ENCODE measurements at regions not wholly inside any gene's neighbourhood (a gene's known extent, or its start where the extent isn't known, plus 50 kb on each side); places are given as distances from the start of the nearest gene placed in this dataset.
"Not testable (repeated sequence)": the region's sequence is repeated elsewhere in the genome, so short reads cannot be mapped to it uniquely, and the experiment has no call there.

DNA sequence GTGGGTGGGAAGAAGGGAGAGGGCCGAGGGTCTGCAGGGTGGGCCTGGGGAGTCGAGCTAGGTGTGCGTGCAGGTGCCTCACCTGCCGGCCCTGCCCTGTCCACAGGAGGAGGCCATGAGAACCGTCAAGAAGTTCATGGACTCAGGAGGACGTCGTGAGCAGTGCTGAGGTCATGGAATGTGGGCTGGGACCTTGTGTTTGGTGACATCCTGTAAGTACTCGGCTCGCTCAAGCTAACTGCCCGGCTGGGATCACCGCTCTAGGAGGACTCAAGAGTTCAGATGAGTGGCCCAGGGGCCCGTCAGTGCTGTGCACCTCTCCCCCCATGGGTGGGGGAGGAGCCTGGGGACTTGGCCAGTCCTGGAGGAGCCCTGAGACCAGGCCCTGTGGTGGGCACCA lies 4444.0 kb upstream of the TPTE start:
- H3K9me3 ChIP-seq (ENCODE audit: low read length); H3K27me3 ChIP-seq (ENCODE audit: control insufficient read depth in 1 of 2, insufficient read depth in 2 of 2, low read length in 2 of 2); DNase-seq (ENCODE audit: low spot score); H3K4me3 ChIP-seq (replicated peaks in 1 of 3; ENCODE audit: insufficient read depth in 1 of 3, low read depth in 2 of 3, low read length in 3 of 3); H2AFZ ChIP-seq (ENCODE audit: low read length); H3K27ac ChIP-seq (ENCODE audit: extremely low read length, insufficient read depth, low read length); H4K20me1 ChIP-seq (ENCODE audit: insufficient read depth, low read length); H3K36me3 ChIP-seq (replicated peaks in 1 of 2; ENCODE audit: control insufficient read depth in 1 of 2, insufficient read depth in 2 of 2, low read length in 2 of 2); ATAC-seq; POLR2A ChIA-PET; CTCF ChIA-PET (ENCODE audit: low intra/inter-chr PET ratio, low total read pairs); FAIRE-seq; BruUV-seq (replicated peaks); H3K4me1 ChIP-seq (ENCODE audit: insufficient read depth, low read length); H3K4me2 ChIP-seq (ENCODE audit: low read depth, low read length); H3K9ac ChIP-seq (ENCODE audit: insufficient read depth, low read depth, low read length); in situ Hi-C loops (cut with HindIII; ENCODE audit: extremely low pct_ligation_motif_present, low pct_unique_long_range_greater_than_20kb); H3K79me2 ChIP-seq (ENCODE audit: insufficient read depth, low read length); intact Hi-C loops (cut with micrococcal nuclease; ENCODE audit: unreplicated experiment): not testable (repeated sequence)
- no CpG with 5 or more reads among the region's 12 CpGs for WGBS (ENCODE audit: low lambda C conversion rate)

DNA sequence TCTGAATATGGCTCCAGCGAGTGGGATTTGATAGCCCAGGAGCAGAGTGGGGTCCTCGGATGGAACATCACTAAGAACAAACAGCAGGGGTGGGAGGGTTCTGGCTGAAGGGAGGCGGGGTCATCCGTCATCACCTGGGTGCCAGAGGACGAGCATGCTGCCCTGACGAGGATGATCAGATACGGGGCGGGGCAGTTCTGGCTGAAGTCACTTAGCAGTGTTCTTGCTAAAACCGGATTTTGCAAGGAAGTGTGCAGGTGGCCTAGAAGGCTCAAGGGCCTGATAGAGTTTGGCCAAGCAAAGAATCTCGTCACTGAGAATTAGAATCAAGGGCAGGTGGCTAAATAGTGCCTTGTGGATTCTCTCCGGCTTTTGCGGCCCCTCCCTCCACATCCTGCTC lies 4442.5 kb upstream of the TPTE start:
- H4K20me1 ChIP-seq (ENCODE audit: insufficient read depth, low read length); H3K27ac ChIP-seq (ENCODE audit: extremely low read length, insufficient read depth, low read length); FAIRE-seq; H3K4me2 ChIP-seq (ENCODE audit: low read depth, low read length); H3K79me2 ChIP-seq (ENCODE audit: insufficient read depth, low read length); in situ Hi-C loops (cut with HindIII; ENCODE audit: extremely low pct_ligation_motif_present, low pct_unique_long_range_greater_than_20kb); H3K9ac ChIP-seq (ENCODE audit: insufficient read depth, low read depth, low read length); H3K36me3 ChIP-seq (replicated peaks in 1 of 2; ENCODE audit: control insufficient read depth in 1 of 2, insufficient read depth in 2 of 2, low read length in 2 of 2); H2AFZ ChIP-seq (ENCODE audit: low read length); H3K4me3 ChIP-seq (replicated peaks in 1 of 3; ENCODE audit: insufficient read depth in 1 of 3, low read depth in 2 of 3, low read length in 3 of 3); ATAC-seq; H3K4me1 ChIP-seq (ENCODE audit: insufficient read depth, low read length); DNase-seq (ENCODE audit: low spot score); POLR2A ChIA-PET; CTCF ChIA-PET (ENCODE audit: low intra/inter-chr PET ratio, low total read pairs); BruUV-seq (replicated peaks); H3K9me3 ChIP-seq (ENCODE audit: low read length); intact Hi-C loops (cut with micrococcal nuclease; ENCODE audit: unreplicated experiment); H3K27me3 ChIP-seq (ENCODE audit: control insufficient read depth in 1 of 2, insufficient read depth in 2 of 2, low read length in 2 of 2): not testable (repeated sequence)
- WGBS (ENCODE audit: low lambda C conversion rate): 100% methylated on average over 2 of the region's 12 CpGs

DNA sequence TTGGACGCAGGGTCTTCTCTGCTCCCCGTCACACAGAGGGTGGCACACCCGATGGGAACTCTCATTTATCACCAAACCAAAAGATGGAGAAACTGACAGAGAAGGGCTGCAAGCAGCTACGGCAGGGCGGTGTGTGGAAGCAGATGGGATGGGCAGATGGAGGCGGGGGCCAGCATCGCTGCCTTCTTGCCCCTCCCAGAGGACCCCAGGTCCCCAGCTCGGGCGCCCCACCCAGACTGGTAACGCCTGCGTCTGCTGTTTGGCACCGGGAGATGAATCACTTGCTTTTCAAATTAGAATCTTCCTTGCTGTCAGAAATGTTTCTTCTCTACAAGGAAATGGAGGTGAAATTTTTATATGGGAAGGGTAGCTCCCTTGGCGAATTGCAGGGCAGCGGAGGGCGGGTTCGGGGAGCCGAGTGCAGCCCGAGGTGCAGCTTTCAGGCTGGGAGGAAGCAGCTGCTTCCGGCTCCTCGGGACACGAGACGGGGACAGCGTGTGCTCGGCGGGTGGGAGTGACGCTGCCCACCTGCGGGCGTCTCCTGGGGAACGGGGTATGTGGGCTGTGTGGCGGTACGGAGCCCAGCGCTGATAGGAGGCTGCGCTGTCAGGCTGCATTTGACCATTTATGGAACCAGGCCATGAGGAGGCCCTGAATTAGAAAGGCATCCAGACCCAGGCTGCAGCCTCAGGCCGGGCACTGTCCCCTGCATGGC lies 4440.3 kb upstream of the TPTE start:
- DNase-seq (ENCODE audit: low spot score); H3K9me3 ChIP-seq (ENCODE audit: low read length); H3K4me3 ChIP-seq (replicated peaks in 1 of 3; ENCODE audit: insufficient read depth in 1 of 3, low read depth in 2 of 3, low read length in 3 of 3); H3K36me3 ChIP-seq (replicated peaks in 1 of 2; ENCODE audit: control insufficient read depth in 1 of 2, insufficient read depth in 2 of 2, low read length in 2 of 2); in situ Hi-C loops (cut with HindIII; ENCODE audit: extremely low pct_ligation_motif_present, low pct_unique_long_range_greater_than_20kb); CTCF ChIA-PET (ENCODE audit: low intra/inter-chr PET ratio, low total read pairs); H3K4me1 ChIP-seq (ENCODE audit: insufficient read depth, low read length); intact Hi-C loops (cut with micrococcal nuclease; ENCODE audit: unreplicated experiment); H3K79me2 ChIP-seq (ENCODE audit: insufficient read depth, low read length); H3K4me2 ChIP-seq (ENCODE audit: low read depth, low read length); ATAC-seq; H4K20me1 ChIP-seq (ENCODE audit: insufficient read depth, low read length); POLR2A ChIA-PET; BruUV-seq (replicated peaks); H3K9ac ChIP-seq (ENCODE audit: insufficient read depth, low read depth, low read length); H3K27ac ChIP-seq (ENCODE audit: extremely low read length, insufficient read depth, low read length); H2AFZ ChIP-seq (ENCODE audit: low read length); H3K27me3 ChIP-seq (ENCODE audit: control insufficient read depth in 1 of 2, insufficient read depth in 2 of 2, low read length in 2 of 2); FAIRE-seq: not testable (repeated sequence)
- no CpG with 5 or more reads among the region's 34 CpGs for WGBS (ENCODE audit: low lambda C conversion rate)

DNA sequence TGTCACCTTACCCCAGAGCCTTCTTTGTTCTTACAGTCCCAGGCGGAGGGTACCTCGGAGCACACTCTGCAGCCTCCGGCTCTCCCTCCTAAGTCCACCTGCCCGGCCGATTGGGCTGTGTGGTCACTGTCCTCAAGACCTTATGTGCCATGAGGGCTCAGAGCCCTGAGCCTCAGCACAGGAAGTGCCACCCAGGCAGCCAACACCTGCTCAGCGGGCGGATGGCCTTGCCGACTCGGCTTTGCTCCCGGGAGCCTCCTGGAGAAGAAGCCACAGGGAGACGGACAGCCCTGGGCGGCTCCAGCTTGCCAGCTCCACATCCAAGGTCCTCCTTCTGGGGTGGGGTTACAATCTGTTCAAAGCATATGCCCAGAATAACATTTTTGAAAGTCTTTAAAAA lies 4439.2 kb upstream of the TPTE start:
- FAIRE-seq; intact Hi-C loops (cut with micrococcal nuclease; ENCODE audit: unreplicated experiment); H3K36me3 ChIP-seq (replicated peaks in 1 of 2; ENCODE audit: control insufficient read depth in 1 of 2, insufficient read depth in 2 of 2, low read length in 2 of 2); H4K20me1 ChIP-seq (ENCODE audit: insufficient read depth, low read length); H3K4me2 ChIP-seq (ENCODE audit: low read depth, low read length); ATAC-seq; BruUV-seq (replicated peaks); H3K4me1 ChIP-seq (ENCODE audit: insufficient read depth, low read length); H3K79me2 ChIP-seq (ENCODE audit: insufficient read depth, low read length); CTCF ChIA-PET (ENCODE audit: low intra/inter-chr PET ratio, low total read pairs); H3K27ac ChIP-seq (ENCODE audit: extremely low read length, insufficient read depth, low read length); H3K4me3 ChIP-seq (replicated peaks in 1 of 3; ENCODE audit: insufficient read depth in 1 of 3, low read depth in 2 of 3, low read length in 3 of 3); H3K9ac ChIP-seq (ENCODE audit: insufficient read depth, low read depth, low read length); in situ Hi-C loops (cut with HindIII; ENCODE audit: extremely low pct_ligation_motif_present, low pct_unique_long_range_greater_than_20kb); POLR2A ChIA-PET; H3K27me3 ChIP-seq (ENCODE audit: control insufficient read depth in 1 of 2, insufficient read depth in 2 of 2, low read length in 2 of 2); H3K9me3 ChIP-seq (ENCODE audit: low read length); DNase-seq (ENCODE audit: low spot score); H2AFZ ChIP-seq (ENCODE audit: low read length): not testable (repeated sequence)
- WGBS (ENCODE audit: low lambda C conversion rate): no CpG with 5 or more reads among the region's 12 CpGs
